ENCODE measurements at regions not wholly inside any gene's neighbourhood (a gene's known extent, or its start where the extent isn't known, plus 50 kb on each side); places are given as distances from the start of the nearest gene placed in this dataset.

DNA sequence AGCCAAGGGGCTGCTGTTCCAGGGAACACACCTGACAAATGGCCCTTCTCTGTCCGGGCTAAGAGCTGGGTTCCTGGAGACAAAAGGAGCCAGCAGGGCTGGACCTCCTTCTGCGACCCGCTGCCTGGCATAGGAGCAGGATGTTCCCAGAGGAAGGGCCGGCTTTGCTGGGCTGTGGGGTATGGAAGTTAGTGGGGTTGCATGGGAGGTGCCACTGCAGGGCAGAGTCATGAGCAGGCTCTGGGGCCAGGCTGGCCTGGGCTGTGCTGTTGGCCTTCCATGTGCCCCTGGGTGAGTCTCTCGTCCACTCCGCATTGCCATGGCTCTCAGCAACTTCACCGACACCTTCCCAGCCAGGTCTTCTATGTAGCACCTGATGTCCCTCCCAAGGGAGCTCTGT, 507.6 kb downstream of the PTPRU start:
- TF ChIP-seq CTCF (IDR thresholded peaks at IDR 0.05) (no peak), EZH2phosphoT487 (IDR thresholded peaks at IDR 0.05) (no peak), EZH2 (IDR thresholded peaks at IDR 0.05) (no peak)

Measured in neural progenitor cell (in vitro differentiated cells).